Osteoblast (primary cell): ENCODE measurements at regions not wholly inside any gene's neighbourhood (a gene's known extent, or its start where the extent isn't known, plus 50 kb on each side); places are given as distances from the start of the nearest gene placed in this dataset.
A peak's percentile ranks its signal among the peaks of the same experiment; 100 is the strongest.

Experiments
- DNase-seq: peaks from one replicate; pipeline ENCODE4 v3.0.0; 2011; ENCODE audit warnings: low spot score, mixed read lengths; ENCODE audit not compliant: insufficient read length; ENCODE audit errors: missing footprints
- H2AFZ ChIP-seq: 2 replicates; pipeline ENCODE4 v1.6.0; 2011; ENCODE audit warnings: mild to moderate bottlenecking, low read length
- H3K27ac ChIP-seq: 2 replicates; pipeline ENCODE4 v1.5.1; 2011; ENCODE audit warnings: mild to moderate bottlenecking, low read depth, low read length, moderate library complexity
- H3K27me3 ChIP-seq: 2 replicates; pipeline ENCODE4 v1.6.0; 2012; ENCODE audit warnings: mild to moderate bottlenecking, control low read depth, inconsistent platforms, low read length, moderate library complexity; ENCODE audit not compliant: insufficient read depth
- H3K36me3 ChIP-seq: 2 replicates; pipeline ENCODE4 v1.5.1; 2011; ENCODE audit warnings: mild to moderate bottlenecking, low read length, control low read depth, moderate library complexity; ENCODE audit not compliant: insufficient read depth
- H3K4me1 ChIP-seq: 2 replicates; pipeline ENCODE4 v1.5.1; 2011; ENCODE audit warnings: mild to moderate bottlenecking, low read length, control low read depth, moderate library complexity; ENCODE audit not compliant: insufficient read depth
- H3K4me2 ChIP-seq: 2 replicates; pipeline ENCODE4 v1.6.0; 2011; ENCODE audit warnings: mild to moderate bottlenecking, low read length; ENCODE audit not compliant: insufficient read depth
- H3K4me3 ChIP-seq: fragments of 200-600 bp; sonication (generic); 3 replicates; pipeline ENCODE4 v1.5.1; 2012; ENCODE audit warnings: mild to moderate bottlenecking, low read length, inconsistent platforms; ENCODE audit not compliant: insufficient read depth
- H3K79me2 ChIP-seq: 2 replicates; pipeline ENCODE4 v1.6.0; 2012; ENCODE audit warnings: mild to moderate bottlenecking, low read length, control low read depth, inconsistent platforms; ENCODE audit not compliant: insufficient read depth
- H3K9me3 ChIP-seq: 2 replicates; pipeline ENCODE4 v1.5.1; 2011; ENCODE audit warnings: low read depth, low read length, control low read depth
- H4K20me1 ChIP-seq: 2 replicates; pipeline ENCODE4 v1.6.0; 2012; ENCODE audit warnings: mild to moderate bottlenecking, low read length, control low read depth; ENCODE audit not compliant: insufficient read depth
- CTCF ChIP-seq: IDR thresholded peaks from 2 replicates; pipeline ENCODE4 v1.5.1; 2011; ENCODE audit warnings: mild to moderate bottlenecking, low read depth, low read length, moderate library complexity; ENCODE audit errors: extremely low read depth

- Histone ChIP-seq H4K20me1 (no peaks in the 10 kb centered on the region), H3K79me2 (no peaks in the 10 kb centered on the region), H3K27ac (no peak overlapping the region), H3K9me3 (no peaks in the 10 kb centered on the region), H3K27me3 (no peaks in the 10 kb centered on the region), H3K4me2 (no peak overlapping the region), H2AFZ (no peak overlapping the region), H3K4me3 (no peak overlapping the region), H3K36me3 (no peaks in the 10 kb centered on the region), H3K4me1 (no peaks in the 10 kb centered on the region)
- DNase-seq = no peak
- TF ChIP-seq CTCF = no peak
Observed at GRCh38 chr3:106466881-106467280, 598.1 kb upstream of the CBLB start.

GRCh38 chr3:106473576-106474475, 605.0 kb upstream of the CBLB start:
- no peaks in the 10 kb centered on the region for H3K27me3 ChIP-seq
- H3K4me1 ChIP-seq = no peaks in the 10 kb centered on the region
- H3K4me3 ChIP-seq = no peak overlapping the region
- no peaks in the 10 kb centered on the region for H3K9me3 ChIP-seq
- H4K20me1 ChIP-seq = no peaks in the 10 kb centered on the region
- no peaks in the 10 kb centered on the region for H3K36me3 ChIP-seq
- no peak overlapping the region for H2AFZ ChIP-seq
- no peak overlapping the region for H3K27ac ChIP-seq
- H3K79me2 ChIP-seq = no peaks in the 10 kb centered on the region
- no peak for TF ChIP-seq CTCF
- no peak overlapping the region for H3K4me2 ChIP-seq
- DNase-seq = no peak

GRCh38 chr3:106482451-106482850, 613.6 kb upstream of the CBLB start:
- Histone ChIP-seq H3K4me1 (no peaks in the 10 kb centered on the region), H3K27me3 (no peaks in the 10 kb centered on the region), H3K4me3 (no peak overlapping the region), H2AFZ (no peak overlapping the region), H3K9me3 (no peaks in the 10 kb centered on the region), H4K20me1 (no peaks in the 10 kb centered on the region), H3K27ac (peak overlapping the region; percentile 38), H3K36me3 (no peaks in the 10 kb centered on the region), H3K79me2 (no peaks in the 10 kb centered on the region), H3K4me2 (no peak overlapping the region)
- no peak for TF ChIP-seq CTCF
- DNase-seq = peak; percentile 51

- H3K4me2 ChIP-seq = no peak overlapping the region
- no peak overlapping the region for H3K27ac ChIP-seq
- no peaks in the 10 kb centered on the region for H4K20me1 ChIP-seq
- no peak overlapping the region for H3K4me3 ChIP-seq
- no peak for TF ChIP-seq CTCF
- H3K36me3 ChIP-seq = no peaks in the 10 kb centered on the region
- no peak for DNase-seq
- no peaks in the 10 kb centered on the region for H3K79me2 ChIP-seq
- H3K27me3 ChIP-seq = no peaks in the 10 kb centered on the region
- peak overlapping the region; percentile 1 for H2AFZ ChIP-seq
- no peaks in the 10 kb centered on the region for H3K4me1 ChIP-seq
- no peaks in the 10 kb centered on the region for H3K9me3 ChIP-seq
Observed at GRCh38 chr3:106485217-106485616, 616.4 kb upstream of the CBLB start.
